ENCODE measurements at regions not wholly inside any gene's neighbourhood (a gene's known extent, or its start where the extent isn't known, plus 50 kb on each side); places are given as distances from the start of the nearest gene placed in this dataset.

- TF ChIP-seq EZH2 (IDR thresholded peaks at IDR 0.05; ENCODE audit: borderline replicate concordance, control insufficient read depth, low read depth, low read length): no peak
- TF ChIP-seq CTCF (IDR thresholded peaks at IDR 0.05 in 2 of 3, conservative IDR thresholded peaks at IDR 0.05 in 1 of 3; ENCODE audit: control insufficient read depth in 2 of 3, extremely low read depth in 1 of 3, insufficient read depth in 1 of 3, low read depth in 3 of 3, low read length in 3 of 3): no peak
- no peak for TF ChIP-seq NR2C2 (IDR thresholded peaks at IDR 0.05; ENCODE audit: borderline replicate concordance, control insufficient read depth, insufficient read length, low read depth)
- TF ChIP-seq POLR2A (IDR thresholded peaks at IDR 0.05; ENCODE audit: low read depth, low read length): no peak
- TF ChIP-seq FOXM1 (IDR thresholded peaks at IDR 0.05; ENCODE audit: low read depth, low read length): no peak
- no peak for TF ChIP-seq RELA (IDR thresholded peaks at IDR 0.05; ENCODE audit: borderline replicate concordance, partially characterized antibody)
- TF ChIP-seq BCLAF1 (IDR thresholded peaks at IDR 0.05): no peak
- no peak for TF ChIP-seq E2F8 (IDR thresholded peaks at IDR 0.05; ENCODE audit: low read depth, partially characterized antibody)
- no peak for TF ChIP-seq RCOR1 (conservative IDR thresholded peaks at IDR 0.05; ENCODE audit: low read depth, low read length)
- TF ChIP-seq NBN (IDR thresholded peaks at IDR 0.05): no peak
- no peak for TF ChIP-seq MYC (IDR thresholded peaks at IDR 0.05; ENCODE audit: insufficient read depth, insufficient read length, insufficient replicate concordance, low read length, severe bottlenecking)
- TF ChIP-seq RAD21 (IDR thresholded peaks at IDR 0.05; ENCODE audit: insufficient read depth, low read depth, low read length): no peak
Observed at GRCh38 chr5:159695741-159696294, 220.5 kb upstream of the ADRA1B start.

Data from GM12878 (cell line).